SK-N-MC (cell line): ENCODE measurements at regions not wholly inside any gene's neighbourhood (a gene's known extent, or its start where the extent isn't known, plus 50 kb on each side); places are given as distances from the start of the nearest gene placed in this dataset.

Source experiments
- EZH2 ChIP-seq: fragments of 200-600 bp; sonication (generic); IDR thresholded peaks from one replicate; pipeline ENCODE4 v1.6.1; 2017; ENCODE audit warnings: antibody characterized with exemption
- FOXP2 ChIP-seq: optimal IDR thresholded peaks from 2 replicates; pipeline ENCODE3; 2011; ENCODE audit warnings: mild to moderate bottlenecking, moderate library complexity; ENCODE audit not compliant: insufficient read depth; ENCODE audit errors: extremely low read length, control extremely low read depth
- POLR2AphosphoS5 ChIP-seq: IDR thresholded peaks from 2 replicates; pipeline ENCODE4 v1.6.1; 2012; ENCODE audit warnings: mild to moderate bottlenecking, low read depth, low read length, borderline replicate concordance

- no peak for TF ChIP-seq POLR2AphosphoS5
- TF ChIP-seq EZH2 = no peak
- TF ChIP-seq FOXP2 = no peak
Observed at GRCh38 chr7:130838738-130839137, 104.7 kb upstream of the KLF14 start.
